Stimulated activated naive CD4-positive, alpha-beta T cell (primary cell): ENCODE measurements at regions not wholly inside any gene's neighbourhood (a gene's known extent, or its start where the extent isn't known, plus 50 kb on each side); places are given as distances from the start of the nearest gene placed in this dataset.

ENCODE experiments used
- DNase-seq, 6 experiments: peaks; one replicate each; lab custom pipeline; 2025; lab: John Stamatoyannopoulos, UW

DNA sequence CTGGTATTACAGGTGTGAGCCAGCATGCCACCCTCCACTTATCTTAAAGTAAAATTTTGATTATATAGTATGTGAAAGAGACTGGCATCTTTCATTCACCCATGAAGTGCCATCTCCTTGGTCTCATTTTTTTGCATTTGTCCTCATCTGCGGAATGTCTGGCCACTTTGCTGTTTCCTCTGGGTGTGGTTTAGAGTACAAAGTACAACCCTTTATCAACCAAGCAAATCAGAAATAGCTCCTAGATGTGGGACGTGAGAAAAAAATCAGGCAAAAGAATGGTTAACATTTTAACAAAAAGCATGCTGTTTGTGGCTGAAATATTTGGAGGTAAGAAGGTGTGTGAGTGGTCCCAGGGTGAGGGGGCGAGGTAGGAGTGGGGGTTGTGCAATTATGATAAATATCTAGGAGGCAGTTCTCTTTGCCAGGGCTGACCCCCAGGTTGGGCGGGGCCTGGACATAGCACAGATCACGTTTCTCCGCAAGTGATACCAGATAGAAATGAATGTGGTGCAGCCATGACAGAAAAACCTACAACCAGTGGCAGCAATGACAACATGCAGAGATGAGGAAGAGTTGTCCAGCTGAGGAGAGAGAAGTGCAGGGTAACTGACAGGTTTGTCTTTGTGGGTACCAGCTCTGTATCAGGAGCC is 115.8 kb upstream of the SERTAD2 start:
- no peak for DNase-seq

DNA sequence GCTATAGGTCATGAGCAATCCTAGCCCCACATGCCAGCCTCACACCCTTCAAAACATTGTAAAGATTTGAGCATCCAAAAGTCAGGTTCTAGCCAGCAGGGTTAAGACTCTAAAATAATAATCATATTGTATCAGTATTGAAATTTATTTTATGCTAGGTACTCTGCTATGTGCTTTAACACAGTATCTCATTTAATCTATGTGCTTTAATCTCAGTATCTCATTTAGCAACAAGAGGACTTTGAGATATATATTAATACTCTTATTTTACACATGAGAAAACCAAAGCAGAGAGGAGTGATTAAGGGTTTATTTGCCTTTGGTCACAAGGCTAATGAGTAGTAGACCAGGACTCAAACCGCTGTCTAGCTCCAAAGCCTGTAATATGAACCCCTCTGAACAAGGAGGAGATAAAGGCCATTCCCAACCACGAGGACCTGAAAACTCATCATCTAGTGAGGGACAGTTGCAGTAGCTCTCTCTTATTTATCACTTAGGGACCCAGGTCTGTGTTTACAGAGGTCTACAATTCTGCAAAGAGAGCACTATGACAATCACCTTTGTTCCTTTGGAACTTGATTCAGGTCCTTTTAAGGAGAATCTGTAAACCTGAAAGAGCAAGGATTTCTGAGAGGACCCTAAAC is 116.5 kb upstream of the SERTAD2 start:
- DNase-seq = no peak

DNA sequence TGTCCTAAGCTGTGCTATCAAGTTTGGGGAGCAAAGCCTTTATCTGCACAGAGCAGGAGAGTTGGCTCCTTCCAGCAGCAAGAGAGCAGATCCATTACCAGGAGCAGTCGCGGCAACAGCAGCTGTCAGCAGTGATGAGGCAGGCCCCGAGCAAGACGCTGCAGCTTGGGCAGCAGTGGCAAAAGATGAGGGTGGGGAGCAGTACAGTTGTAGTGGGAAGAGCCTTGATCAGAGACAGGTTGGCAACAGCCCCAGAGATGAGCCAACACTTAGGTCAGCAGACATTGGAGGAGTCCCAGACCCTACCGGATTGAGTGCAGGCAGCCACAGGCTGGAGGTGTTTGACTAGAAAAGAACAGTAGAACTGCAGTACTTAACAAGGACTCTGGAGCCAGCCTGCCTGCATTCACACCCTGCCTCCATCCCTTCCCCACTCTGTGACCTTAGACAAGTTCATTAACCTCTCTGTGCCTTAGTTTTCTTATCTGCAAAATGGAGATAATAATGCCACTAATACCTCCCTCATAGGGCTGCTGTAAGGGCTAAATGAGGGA is 117.1 kb upstream of the SERTAD2 start:
- DNase-seq = no peak

DNA sequence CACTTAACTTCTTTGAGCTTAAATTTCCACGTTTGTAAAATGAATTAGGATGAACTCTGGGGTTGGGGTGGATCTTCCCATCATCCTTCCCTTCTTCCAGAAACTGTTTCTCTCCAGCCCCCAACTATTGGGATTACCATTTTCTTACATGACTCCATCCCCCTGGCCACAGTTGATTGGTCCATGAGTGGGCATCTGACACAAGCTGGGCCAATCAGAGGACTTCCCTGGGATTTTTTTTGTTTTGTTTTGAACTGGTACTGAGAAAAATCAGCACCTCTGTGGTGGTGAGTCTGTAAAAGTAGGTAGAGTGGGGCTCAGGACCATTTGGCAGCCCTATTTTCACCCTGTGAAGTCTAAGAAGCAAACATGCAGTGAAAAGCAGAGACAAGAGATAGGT is 118.0 kb upstream of the SERTAD2 start:
- no peak for DNase-seq

DNA sequence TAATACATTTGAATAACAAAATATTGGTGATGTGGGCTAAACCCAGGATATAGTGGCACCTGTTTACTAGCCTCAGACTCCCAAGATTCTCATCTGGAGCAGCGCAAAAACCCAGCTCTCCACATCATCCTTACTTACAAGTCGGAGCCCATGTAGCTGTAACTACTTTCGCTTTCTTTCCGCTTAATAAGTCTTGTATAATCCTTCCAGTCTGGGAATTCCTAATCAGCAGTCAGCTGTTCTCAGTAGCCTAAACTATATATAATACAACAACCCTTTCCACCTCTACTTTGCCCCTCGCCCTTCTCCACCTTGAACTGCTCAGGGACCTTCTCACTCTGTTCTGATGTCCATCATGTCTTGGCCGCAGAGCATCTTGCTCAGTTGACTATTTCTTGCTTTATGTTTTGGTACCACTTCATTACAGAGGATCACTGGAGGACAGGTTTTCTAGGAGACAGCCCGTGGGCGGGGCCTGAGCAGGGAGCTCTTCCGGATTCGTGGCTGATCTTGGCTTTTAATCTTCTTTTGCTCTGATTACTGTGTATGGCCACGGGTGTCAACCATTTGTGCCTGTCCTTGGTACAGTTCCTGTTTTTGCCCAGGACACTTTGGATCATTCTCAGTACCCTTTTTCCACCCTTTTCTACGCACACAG is 119.9 kb upstream of the SERTAD2 start:
- DNase-seq = no peak

DNA sequence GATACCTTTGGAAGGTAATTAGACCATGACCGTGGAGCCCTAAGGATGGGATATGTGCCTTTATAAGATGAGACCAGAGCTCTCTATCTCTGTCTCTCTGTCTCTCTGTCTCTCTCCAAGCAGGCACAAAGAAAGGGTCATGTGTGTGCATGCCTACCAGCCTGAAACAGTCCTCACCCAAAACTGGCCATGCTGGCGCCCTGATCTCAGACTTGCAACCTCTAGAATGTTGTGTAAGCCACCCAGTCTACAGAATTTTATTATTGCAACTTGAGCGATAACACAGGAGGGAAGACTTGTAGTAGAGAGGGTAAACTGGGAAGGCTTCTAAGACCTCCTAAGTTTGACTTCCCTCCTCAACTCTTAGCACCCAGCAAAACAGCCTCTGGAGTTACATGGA is 124.1 kb upstream of the SERTAD2 start:
- no peak for DNase-seq

DNA sequence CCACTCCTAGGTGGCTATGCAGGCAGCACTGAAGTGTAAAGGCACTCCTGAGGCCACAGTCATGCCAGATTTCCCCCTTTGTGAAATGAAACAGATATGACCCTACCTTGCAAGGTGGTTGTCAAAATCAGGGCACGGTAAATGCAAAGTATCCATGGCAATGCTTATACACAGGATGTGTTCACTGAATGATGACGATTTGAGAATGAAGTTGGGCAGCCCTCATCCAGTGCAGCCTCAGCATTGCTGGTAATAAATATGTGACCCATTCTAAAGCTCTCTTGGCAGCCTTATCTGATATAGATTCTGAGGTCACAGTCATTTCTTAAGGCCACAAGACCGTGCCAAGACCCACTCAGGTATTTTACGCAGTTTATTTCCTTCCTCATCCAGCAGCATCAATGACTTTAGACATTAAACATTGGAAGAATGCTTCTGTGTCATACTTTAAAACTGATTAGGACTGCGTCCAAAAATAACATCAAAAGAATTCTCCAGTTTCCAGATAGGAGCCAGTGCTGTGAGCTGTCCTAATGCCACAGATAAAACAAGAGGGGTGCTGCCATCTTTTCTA is 125.5 kb upstream of the SERTAD2 start:
- no peak for DNase-seq

DNA sequence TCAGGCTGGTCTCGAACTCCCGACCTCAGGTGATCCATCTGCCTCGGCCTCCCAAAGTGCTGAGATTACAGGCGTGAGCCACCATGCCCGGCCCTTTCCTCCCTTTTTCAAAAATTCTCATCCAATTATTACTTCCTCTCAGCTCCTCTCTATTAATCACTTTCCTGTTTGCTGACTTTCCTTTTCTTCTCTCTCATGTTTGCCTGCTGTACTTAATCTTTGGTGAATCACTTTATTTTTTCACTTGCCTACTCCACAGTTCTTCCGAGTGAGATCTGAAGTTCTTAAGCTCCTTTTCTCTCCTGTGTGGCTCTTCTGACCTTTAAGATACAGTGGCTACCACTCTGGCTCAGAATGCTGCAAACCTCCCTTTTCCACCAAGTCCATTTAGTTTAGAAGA is 126.3 kb upstream of the SERTAD2 start:
- no peak for DNase-seq

DNA sequence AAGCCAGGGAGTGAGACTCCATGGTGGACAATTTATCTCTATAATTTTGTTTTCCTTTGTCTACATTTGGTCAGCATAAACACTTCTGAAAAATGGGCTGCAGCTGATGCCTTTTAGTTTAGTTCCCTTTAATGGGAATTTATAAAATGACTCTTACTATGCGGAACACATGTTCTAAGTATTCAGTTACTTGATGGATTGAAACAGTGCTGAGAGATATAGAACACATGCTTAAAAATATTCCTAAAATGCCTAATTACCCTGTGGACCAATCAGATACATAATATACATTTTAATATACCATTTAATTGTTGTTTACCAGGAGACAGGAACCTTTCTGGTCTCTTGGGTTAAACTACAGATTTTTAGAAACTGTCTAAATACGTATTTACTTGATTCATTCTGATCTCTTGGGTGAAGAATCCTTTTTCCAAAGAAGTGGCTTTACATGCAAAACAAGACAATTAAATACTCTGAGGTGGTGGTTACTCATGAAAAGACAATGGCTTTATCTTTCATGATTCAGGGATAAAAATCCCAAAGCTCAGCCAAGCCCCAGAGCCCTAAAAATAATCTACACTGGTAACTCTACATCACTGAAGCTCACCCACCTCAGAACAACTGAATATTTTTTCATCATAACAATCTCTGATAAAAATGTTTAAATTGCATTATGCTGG is 128.1 kb upstream of the SERTAD2 start:
- no peak for DNase-seq

DNA sequence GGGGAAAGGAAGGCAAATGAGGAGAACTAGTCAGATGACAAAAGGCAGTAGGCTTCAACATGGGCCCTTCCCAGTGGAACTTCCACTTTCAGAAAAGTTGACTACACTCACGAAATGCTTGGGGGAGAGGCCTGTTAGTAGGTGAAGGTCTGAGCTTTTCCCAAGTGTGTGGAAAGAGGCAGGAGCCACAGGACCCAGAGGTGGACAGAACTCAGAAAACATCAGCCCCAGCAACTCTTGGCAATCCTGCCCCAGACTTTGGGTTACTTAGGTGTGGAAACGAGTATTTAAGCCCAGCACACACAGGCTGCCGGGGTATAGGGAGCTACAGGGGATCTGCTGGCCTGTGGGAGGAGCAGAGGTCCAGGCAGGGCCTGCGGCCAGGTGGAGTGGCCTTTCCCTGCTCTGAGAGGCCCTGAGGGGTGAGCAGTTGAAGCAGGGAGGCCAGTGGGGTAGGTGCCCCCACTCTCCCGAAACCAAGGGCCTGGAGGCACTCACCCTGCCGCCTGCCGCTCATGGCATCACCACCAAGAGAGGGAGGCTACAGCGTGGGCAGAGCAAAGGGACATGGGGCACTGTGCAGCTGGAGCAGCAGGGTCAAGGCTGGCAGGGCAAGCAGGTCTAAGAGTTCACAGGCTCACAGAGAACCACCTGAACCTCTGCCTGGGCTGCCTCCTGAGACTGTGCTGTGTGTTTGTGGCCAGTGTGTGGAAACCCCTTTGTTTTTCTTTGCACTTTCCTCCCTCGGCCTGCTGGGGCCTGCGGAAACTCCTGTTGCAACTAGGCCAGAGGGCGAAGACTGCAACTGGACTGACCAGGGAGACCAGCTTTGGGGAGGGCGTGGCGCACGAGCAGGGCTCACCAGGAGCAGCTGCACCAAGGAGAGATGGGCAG is 130.7 kb upstream of the SERTAD2 start:
- no peak for DNase-seq

DNA sequence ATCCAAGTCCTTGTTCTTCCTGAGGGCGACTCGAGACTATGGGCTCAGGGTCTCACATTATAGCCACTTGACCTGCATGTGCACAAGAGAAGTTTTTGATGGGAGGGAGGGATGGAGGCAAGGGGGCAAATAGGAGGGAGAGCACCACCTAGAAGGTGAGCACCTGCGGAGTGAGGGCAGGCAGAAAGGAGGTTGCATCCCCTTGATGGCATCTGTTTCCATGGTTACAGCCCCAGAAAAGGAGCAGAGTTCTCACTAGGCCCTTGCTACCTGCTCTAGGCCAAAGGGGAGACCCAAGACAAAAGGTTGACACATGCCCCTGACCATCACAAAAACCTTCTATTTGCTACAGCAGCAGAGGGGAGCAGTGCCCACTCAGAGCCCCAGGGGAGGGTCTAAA is 131.5 kb upstream of the SERTAD2 start:
- DNase-seq = no peak

DNA sequence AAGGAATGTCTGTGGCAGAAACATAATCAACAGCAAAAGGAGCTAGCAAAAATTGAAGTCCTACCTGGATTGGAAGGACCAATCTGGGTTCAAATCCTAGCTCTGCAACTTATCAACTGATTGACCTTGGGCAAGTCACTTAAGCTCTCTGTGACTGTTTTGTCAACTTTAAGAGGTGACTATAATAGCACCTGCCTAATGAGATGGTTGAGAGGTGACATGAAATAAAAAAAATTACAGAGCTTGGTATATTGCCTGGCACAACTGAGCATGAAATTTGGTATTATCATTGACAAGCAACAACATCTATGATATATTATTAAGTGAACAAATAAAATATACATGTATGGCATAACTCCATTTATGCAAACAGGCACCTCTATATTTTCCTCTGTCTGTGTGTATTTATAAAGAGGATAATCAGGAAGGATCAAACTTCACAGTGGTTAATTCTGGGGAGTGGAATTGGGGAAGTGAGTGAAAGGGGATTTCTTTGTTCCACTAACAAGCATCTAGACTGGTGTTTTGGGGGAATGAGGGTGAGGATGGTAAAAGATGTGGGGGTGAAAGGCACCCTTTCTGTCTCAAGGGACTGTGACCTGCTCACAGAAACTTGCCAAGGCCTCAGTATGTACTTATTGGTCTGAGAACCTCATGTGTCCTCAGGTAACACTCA is 132.8 kb upstream of the SERTAD2 start:
- no peak for DNase-seq

DNA sequence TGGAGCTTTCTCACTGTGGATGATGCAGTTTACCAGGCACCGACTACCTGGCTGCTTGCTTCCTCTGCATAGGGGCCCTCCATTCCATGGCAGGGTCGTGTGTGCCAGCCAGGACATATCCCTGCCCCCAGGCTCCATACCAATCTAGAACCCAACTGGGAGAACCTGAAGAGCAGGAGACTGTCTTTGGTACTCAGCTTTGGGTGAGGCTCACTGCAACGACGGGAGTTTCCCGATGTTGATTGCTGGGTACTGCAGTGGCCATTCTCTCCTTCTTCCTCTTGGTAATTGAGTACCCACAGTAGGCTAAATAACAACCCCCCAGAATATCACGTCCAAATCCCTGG is 133.3 kb upstream of the SERTAD2 start:
- DNase-seq = no peak

DNA sequence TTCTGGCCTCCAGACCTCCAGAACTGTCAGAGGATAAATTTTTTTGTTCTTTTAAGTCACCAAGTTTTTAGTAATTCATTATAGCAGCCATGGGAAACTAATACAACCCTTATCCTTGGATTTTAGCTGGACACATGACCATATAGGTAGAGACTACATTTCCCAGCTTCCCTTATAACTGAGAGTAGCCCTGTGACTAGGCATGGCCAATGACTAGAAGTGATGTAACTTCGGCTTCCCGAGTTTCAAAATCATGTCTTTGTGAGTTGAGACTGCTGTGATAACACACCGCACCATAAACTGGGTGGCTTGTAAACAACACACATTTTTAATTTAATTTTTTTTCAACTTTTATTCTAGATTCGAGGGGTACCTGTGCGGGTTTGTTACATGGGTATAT is 134.0 kb upstream of the SERTAD2 start:
- DNase-seq = no peak

DNA sequence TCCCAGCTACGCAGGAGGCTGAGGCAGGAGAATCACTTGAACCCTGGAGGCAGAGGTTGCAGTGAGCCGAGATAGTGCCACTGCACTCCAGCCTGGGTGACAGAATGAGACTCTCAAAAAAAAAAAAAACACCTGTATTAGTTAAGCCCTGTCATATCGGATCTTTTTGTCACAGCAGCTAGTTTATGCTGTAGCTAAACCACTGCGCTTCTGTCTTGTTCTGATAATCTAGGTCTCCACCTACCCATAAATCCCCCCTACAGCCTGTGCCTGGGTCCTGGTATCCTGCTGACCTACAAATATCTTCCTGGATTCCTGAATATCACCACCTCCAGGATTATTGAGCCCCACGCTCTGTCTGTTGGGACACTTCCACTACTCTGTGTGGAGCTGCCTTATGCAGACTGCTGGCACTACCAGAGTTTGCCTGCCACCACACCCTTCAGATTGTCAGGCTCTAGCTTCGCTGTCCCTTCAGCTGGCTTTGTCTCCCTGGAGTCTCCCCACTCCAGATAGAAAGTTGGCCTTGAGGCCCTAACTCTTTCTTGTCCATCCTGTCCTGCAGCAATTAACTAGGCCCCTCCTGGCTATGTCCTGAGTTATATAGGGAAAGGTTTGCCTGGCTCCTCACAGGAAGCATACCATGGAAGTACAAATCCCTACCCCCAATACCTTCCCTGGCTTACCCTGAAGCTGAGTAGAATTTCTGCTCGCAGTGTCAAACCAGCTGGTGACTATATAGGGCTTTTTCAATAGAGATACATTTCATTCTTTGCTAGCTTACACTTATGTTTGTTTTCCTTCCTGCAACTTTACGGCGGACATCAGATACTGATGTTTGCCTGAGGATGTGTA is 136.0 kb upstream of the SERTAD2 start:
- no peak for DNase-seq

DNA sequence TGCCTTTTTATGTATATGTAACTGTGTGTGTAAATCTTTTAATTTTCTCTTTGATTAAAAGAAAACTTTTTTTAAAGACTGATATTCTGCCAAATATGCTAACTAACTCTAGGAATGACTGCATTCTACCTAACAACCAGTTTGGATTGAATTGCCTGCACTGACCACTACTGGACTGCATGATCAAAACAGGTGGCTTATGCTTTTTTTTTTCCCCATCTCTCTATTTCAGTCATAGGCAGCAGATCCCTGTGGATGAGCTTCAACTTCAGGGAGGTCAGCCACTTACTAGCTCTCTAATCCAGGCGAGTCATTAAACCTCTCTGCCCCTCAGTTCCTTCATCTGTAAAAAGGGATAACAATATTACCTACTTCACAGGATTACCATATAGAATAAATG is 138.6 kb upstream of the SERTAD2 start:
- DNase-seq = no peak

DNA sequence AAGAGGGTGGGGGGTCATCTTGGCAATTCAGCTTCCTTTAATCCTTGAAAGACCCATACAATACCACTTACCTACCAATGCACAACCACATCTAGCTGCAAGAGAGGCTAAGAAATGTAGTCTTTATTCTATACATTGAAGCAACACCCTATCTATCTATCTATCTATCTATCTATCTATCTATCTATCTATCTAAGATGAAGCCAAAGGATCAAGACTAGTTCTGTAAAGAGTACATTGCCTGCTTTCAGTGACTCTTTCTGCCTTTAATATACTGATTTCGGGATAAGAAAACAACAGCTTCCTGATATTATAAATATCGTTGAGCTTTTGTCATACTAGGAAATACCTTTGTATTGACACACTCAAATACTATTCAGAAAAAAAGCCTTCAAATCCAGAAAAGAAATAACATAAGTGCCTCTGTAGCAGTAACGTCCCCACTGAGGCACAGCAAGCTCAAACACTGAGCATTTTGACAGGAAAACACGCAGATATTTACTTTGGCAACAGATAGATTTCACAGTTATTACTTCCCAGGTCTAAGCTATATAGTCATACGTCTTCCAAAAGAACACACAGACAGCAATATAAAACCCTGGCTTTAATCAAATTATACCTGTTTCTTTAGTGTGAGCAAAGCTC is 139.4 kb upstream of the SERTAD2 start:
- no peak for DNase-seq

DNA sequence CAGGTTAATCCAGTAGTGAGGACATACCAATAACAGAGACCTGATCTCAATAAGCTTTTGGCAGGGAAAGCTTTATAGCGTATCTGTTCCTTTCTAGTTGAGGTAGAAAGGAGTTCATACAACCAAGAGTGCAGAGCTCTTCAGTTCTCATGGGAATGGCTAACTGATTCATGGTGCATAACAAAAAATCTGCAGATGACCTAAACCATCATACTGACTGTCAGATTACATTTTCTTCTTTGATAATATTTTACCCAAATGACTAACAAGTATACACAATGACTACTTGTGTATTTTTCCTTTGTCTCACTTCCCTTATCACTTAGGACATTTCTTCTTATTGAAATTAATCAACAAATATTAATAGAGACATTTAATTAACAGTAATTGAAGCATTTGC is 140.0 kb upstream of the SERTAD2 start:
- no peak for DNase-seq

DNA sequence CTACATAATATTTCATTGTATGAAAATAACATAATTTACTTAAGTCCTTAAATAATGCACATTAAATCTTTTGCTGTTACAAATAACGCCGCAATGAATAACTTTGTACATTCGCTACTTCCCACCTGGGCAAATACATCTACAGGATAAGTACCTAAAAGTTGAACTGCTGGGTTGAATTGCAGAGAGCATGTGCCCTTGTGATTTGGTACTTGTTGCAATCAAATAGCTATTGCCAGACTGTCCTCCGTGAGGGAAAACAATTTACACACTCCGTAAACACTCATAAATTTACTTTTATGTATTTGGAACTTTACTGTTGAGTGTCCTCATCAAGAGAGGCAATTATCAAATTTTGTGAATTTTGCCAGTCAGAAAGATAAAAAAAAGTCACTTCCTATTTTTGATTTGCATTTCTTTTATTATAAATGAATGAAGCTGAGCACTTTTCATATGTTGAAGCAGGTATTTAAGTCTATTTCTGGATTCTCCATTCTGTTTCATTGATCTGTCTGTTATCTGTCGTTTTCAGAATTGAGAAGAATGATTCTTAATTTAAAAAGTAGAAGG is 140.8 kb upstream of the SERTAD2 start:
- no peak for DNase-seq
